ENCODE measurements at regions not wholly inside any gene's neighbourhood (a gene's known extent, or its start where the extent isn't known, plus 50 kb on each side); places are given as distances from the start of the nearest gene placed in this dataset.

- TF ChIP-seq RFX5 (IDR thresholded peaks at IDR 0.05; ENCODE audit: low read depth, low read length): no peak
- no peak for TF ChIP-seq THAP11 (CRISPR knock-in tag; IDR thresholded peaks at IDR 0.05)
- no peak for TF ChIP-seq IRF9 (CRISPR knock-in tag; IDR thresholded peaks at IDR 0.05; ENCODE audit: borderline replicate concordance)
- TF ChIP-seq PHB2 (IDR thresholded peaks at IDR 0.05; ENCODE audit: partially characterized antibody): no peak
- TF ChIP-seq HDAC1 (CRISPR knock-in tag; IDR thresholded peaks at IDR 0.05): no peak
- no peak for TF ChIP-seq YY1 (IDR thresholded peaks at IDR 0.05; ENCODE audit: insufficient read depth, insufficient replicate concordance, low read depth, low read length)
- TF ChIP-seq HOXA7 (CRISPR knock-in tag; IDR thresholded peaks at IDR 0.05): no peak
- TF ChIP-seq ELF4 (CRISPR knock-in tag; IDR thresholded peaks at IDR 0.05; ENCODE audit: borderline replicate concordance): no peak
- no peak for TF ChIP-seq ZNF678 (CRISPR knock-in tag; IDR thresholded peaks at IDR 0.05)
- no peak for TF ChIP-seq NR0B2 (CRISPR knock-in tag; IDR thresholded peaks at IDR 0.05)
These were observed 133.0 kb upstream of the SPAG17 start for GRCh38 chr1:118317842-118318614.
